ENCODE measurements at regions not wholly inside any gene's neighbourhood (a gene's known extent, or its start where the extent isn't known, plus 50 kb on each side); places are given as distances from the start of the nearest gene placed in this dataset.

GRCh38 chr5:168187614-168188013 lies 103.8 kb upstream of the WWC1 start:
- no peak for DNase-seq

GRCh38 chr5:168188182-168188581 lies 103.3 kb upstream of the WWC1 start:
- DNase-seq = no peak

GRCh38 chr5:168192120-168192519 lies 99.3 kb upstream of the WWC1 start:
- DNase-seq = no peak

- DNase-seq = no peak
Observed at GRCh38 chr5:168193493-168194250, 97.8 kb upstream of the WWC1 start.

GRCh38 chr5:168195110-168195509 lies 96.3 kb upstream of the WWC1 start:
- no peak for DNase-seq

- no peak for DNase-seq
Observed at GRCh38 chr5:168198359-168198758, 93.1 kb upstream of the WWC1 start.

- DNase-seq = no peak
Observed at GRCh38 chr5:168202996-168203395, 88.4 kb upstream of the WWC1 start.

- no peak for DNase-seq
Observed at GRCh38 chr5:168204165-168204564, 87.3 kb upstream of the WWC1 start.

- DNase-seq = no peak
Observed at GRCh38 chr5:168207450-168208029, 83.9 kb upstream of the WWC1 start.

GRCh38 chr5:168209244-168209995 lies 82.0 kb upstream of the WWC1 start:
- DNase-seq = no peak

- no peak for DNase-seq
Observed at GRCh38 chr5:168209997-168210396, 81.4 kb upstream of the WWC1 start.

GRCh38 chr5:168211245-168211644 lies 80.2 kb upstream of the WWC1 start:
- no peak for DNase-seq

- DNase-seq = no peak
Observed at GRCh38 chr5:168211936-168212335, 79.5 kb upstream of the WWC1 start.

- no peak for DNase-seq
Observed at GRCh38 chr5:168214071-168214470, 77.4 kb upstream of the WWC1 start.

GRCh38 chr5:168214886-168215285 lies 76.6 kb upstream of the WWC1 start:
- no peak for DNase-seq

GRCh38 chr5:168215646-168216045 lies 75.8 kb upstream of the WWC1 start:
- no peak for DNase-seq

GRCh38 chr5:168216989-168217388 lies 74.5 kb upstream of the WWC1 start:
- no peak for DNase-seq

GRCh38 chr5:168217497-168217896 lies 73.9 kb upstream of the WWC1 start:
- DNase-seq = no peak

GRCh38 chr5:168218746-168219145 lies 72.7 kb upstream of the WWC1 start:
- DNase-seq = no peak

- peak; percentile 34 for DNase-seq
Observed at GRCh38 chr5:168219515-168220410, 71.7 kb upstream of the WWC1 start.

- no peak for DNase-seq
Observed at GRCh38 chr5:168224085-168224484, 67.4 kb upstream of the WWC1 start.

- DNase-seq = no peak
Observed at GRCh38 chr5:168226012-168226411, 65.4 kb upstream of the WWC1 start.

GRCh38 chr5:168227001-168227400 lies 64.4 kb upstream of the WWC1 start:
- DNase-seq = no peak
